Right lobe of liver (tissue), 6 donors: ENCODE measurements at regions not wholly inside any gene's neighbourhood (a gene's known extent, or its start where the extent isn't known, plus 50 kb on each side); places are given as distances from the start of the nearest gene placed in this dataset.

Experiments used
- ATAC-seq, 4 donors: fragments of 200-7000 bp; cut with Tn5 transposase; one replicate each; pipeline ENCODE4 v1.9.1; 2020; ENCODE audit warnings: mild to moderate bottlenecking in 4 of 4, moderate library complexity in 4 of 4
- DNase-seq, 3 donors: peaks; one replicate each; pipeline ENCODE4 v3.0.0-alpha.2; 2020
- H3K27ac ChIP-seq, 3 donors: fragments of 200-600 bp; one replicate each; pipeline ENCODE4 v1.8.0; 2022
- H3K27me3 ChIP-seq, 2 donors: fragments of 200-600 bp; one replicate each; pipeline ENCODE4 v1.8.0; 2022
- H3K36me3 ChIP-seq, 4 donors: fragments of 200-600 bp; sonication (generic) in 1 of 4; one replicate each; pipeline versions ENCODE4 v1.5.1 to v1.8.0; 2017 to 2022; ENCODE audit warnings: control low read depth in 1 of 4
- H3K4me1 ChIP-seq, 4 donors: fragments of 200-600 bp; sonication (generic) in 1 of 4; one replicate each; pipeline versions ENCODE4 v1.5.1 to v1.8.0; 2017 to 2022; ENCODE audit warnings: control low read depth in 1 of 4
- H3K4me3 ChIP-seq, 3 donors: fragments of 200-600 bp; one replicate each; pipeline ENCODE4 v1.8.0; 2022
- H3K9me3 ChIP-seq, 4 donors: fragments of 200-600 bp; sonication (generic) in 1 of 4; one replicate each; pipeline versions ENCODE4 v1.5.1 to v1.8.0; 2017 to 2022; ENCODE audit warnings: control low read depth in 1 of 4
- CTCF ChIP-seq, 4 donors: fragments of 200-600 bp in 3 of 4; fragments of 450-650 bp in 1 of 4; IDR thresholded peaks; one replicate each; pipeline versions ENCODE4 v1.5.1 to v1.8.0; 2016 to 2022; ENCODE audit warnings: antibody characterized with exemption in 4 of 4, mild to moderate bottlenecking in 2 of 4
- POLR2A ChIP-seq: fragments of 450-650 bp; IDR thresholded peaks from one replicate; pipeline ENCODE4 v1.6.1; 2017; ENCODE audit warnings: antibody characterized with exemption, mild to moderate bottlenecking
- WGBS: methylation state at CpG from one replicate; pipeline ENCODE4 v1.1.6; 2018; ENCODE audit warnings: low coverage, low lambda C conversion rate; ENCODE audit not compliant: insufficient coverage; ENCODE audit errors: missing lambda C conversion rate; 5-methylcytosine and 5-hydroxymethylcytosine counted together
- intact Hi-C, 2 donors: fragments of 100-400 bp; cut with DNase I; formaldehyde crosslinking; loops; one replicate each; pipeline versions ENCODE4 v1.11.2 to v1.14.1; 2022
- donor health status: DM: no; HTN: yes; CAD: no.
- donor health status: DM: no; HTN: no; CAD: no.
- donor health status: DM: no; HTN: no; CAD: no.
- donor health status: DM: no; HTN: yes; CAD: no.
- donor health status: DM: no; HTN: yes; CAD: no.

- ATAC-seq (no peak), DNase-seq (no peak)
- WGBS: 79% methylated on average over 4 of the region's 4 CpGs
- intact Hi-C loops: no loop called here
- Histone ChIP-seq H3K4me1 (no peaks in the 10 kb centered on the region), H3K27me3 (peaks cover 0 to 6% of the 10 kb centered on the region in 2 donors), H3K4me3 (no peak overlapping the region), H3K27ac (no peak overlapping the region), H3K36me3 (no peaks in the 10 kb centered on the region), H3K9me3 (no peaks in the 10 kb centered on the region)
- TF ChIP-seq POLR2A (no peak), CTCF (IDR thresholded peaks at IDR 0.05) (no peak)
Measured at GRCh38 chr17:13302983-13303382, 285.2 kb upstream of the ELAC2 start.

GRCh38 chr17:13302419-13302818 is 284.6 kb upstream of the ELAC2 start:
- TF ChIP-seq POLR2A (no peak), CTCF (IDR thresholded peaks at IDR 0.05) (no peak)
- Histone ChIP-seq H3K4me1 (no peaks in the 10 kb centered on the region), H3K36me3 (no peaks in the 10 kb centered on the region), H3K4me3 (no peak overlapping the region), H3K9me3 (no peaks in the 10 kb centered on the region), H3K27me3 (peaks cover 0 to 6% of the 10 kb centered on the region in 2 donors), H3K27ac (no peak overlapping the region)
- no peak for ATAC-seq
- WGBS: 50% methylated on average over 3 of the region's 3 CpGs
- intact Hi-C loops: no loop called here
- no peak for DNase-seq

- no peaks in the 10 kb centered on the region for H3K4me1 ChIP-seq
- ATAC-seq: no peak
- H3K27me3 ChIP-seq: no peaks in the 10 kb centered on the region
- H3K36me3 ChIP-seq: no peaks in the 10 kb centered on the region
- TF ChIP-seq CTCF (IDR thresholded peaks at IDR 0.05) (no peak), POLR2A (no peak)
- no peak for DNase-seq
- no peaks in the 10 kb centered on the region for H3K9me3 ChIP-seq
- H3K27ac ChIP-seq: no peak overlapping the region
- 46% methylated on average over 3 of the region's 3 CpGs for WGBS
- no peak overlapping the region for H3K4me3 ChIP-seq
- intact Hi-C loops: no loop called here
Measured at GRCh38 chr17:13297183-13297582, 279.4 kb upstream of the ELAC2 start.

GRCh38 chr17:13293421-13293820 is 275.6 kb upstream of the ELAC2 start:
- no peak for DNase-seq
- H3K27ac ChIP-seq: no peak overlapping the region
- no peaks in the 10 kb centered on the region for H3K4me1 ChIP-seq
- H3K27me3 ChIP-seq: no peaks in the 10 kb centered on the region
- intact Hi-C loops: no loop called here
- no peaks in the 10 kb centered on the region for H3K9me3 ChIP-seq
- no peak overlapping the region for H3K4me3 ChIP-seq
- no peak for ATAC-seq
- no peaks in the 10 kb centered on the region for H3K36me3 ChIP-seq
- no peak for TF ChIP-seq POLR2A
- no peak for TF ChIP-seq CTCF (IDR thresholded peaks at IDR 0.05)

- 73% methylated on average over 10 of the region's 10 CpGs for WGBS
Measured at GRCh38 chr17:13292291-13292690, 274.5 kb upstream of the ELAC2 start.

More at GRCh38 chr17:13292291-13292690, 274.5 kb upstream of the ELAC2 start:
- intact Hi-C loops: no loop called here
- no peaks in the 10 kb centered on the region for H3K9me3 ChIP-seq
- H3K4me3 ChIP-seq: no peak overlapping the region
- no peak overlapping the region for H3K27ac ChIP-seq
- no peaks in the 10 kb centered on the region for H3K4me1 ChIP-seq
- TF ChIP-seq CTCF (IDR thresholded peaks at IDR 0.05): no peak
- TF ChIP-seq POLR2A: no peak
- no peaks in the 10 kb centered on the region for H3K27me3 ChIP-seq
- no peaks in the 10 kb centered on the region for H3K36me3 ChIP-seq
- no peak for DNase-seq
- ATAC-seq: no peak
